HPDE6-E6E7 (cell line): ENCODE measurements at regions not wholly inside any gene's neighbourhood (a gene's known extent, or its start where the extent isn't known, plus 50 kb on each side); places are given as distances from the start of the nearest gene placed in this dataset.
A peak's percentile ranks its signal among the peaks of the same experiment; 100 is the strongest.
"Not testable (repeated sequence)": the region's sequence is repeated elsewhere in the genome, so short reads cannot be mapped to it uniquely, and the experiment has no call there.

Source experiments
- DNase-seq: peaks from one replicate; pipeline ENCODE4 v3.0.0; 2011; ENCODE audit warnings: missing footprints; ENCODE audit errors: extremely low spot score

GRCh38 chr5:102154791-102155605, 141.1 kb downstream of the SLCO4C1 start:
- not testable (repeated sequence) for DNase-seq

DNA sequence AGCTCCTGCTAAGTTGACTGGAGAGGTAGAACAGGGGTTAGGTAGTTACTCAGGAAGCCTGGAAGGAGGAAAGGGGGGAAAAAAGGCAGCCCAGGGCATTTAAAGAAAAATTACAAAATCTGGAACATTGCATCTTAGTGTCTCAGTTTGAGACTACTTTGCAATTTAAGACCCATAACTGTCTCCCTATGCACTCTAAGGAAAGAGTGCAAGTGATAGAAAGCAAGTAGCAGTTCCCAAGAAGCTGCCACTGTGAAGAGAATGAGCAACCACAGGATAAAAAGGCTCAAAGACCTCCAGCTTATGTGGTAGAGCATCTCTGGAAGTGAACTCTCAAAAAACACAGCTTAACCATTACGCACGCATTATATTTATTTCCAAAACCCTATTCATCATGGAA, 141.8 kb downstream of the SLCO4C1 start:
- DNase-seq = no peak

DNA sequence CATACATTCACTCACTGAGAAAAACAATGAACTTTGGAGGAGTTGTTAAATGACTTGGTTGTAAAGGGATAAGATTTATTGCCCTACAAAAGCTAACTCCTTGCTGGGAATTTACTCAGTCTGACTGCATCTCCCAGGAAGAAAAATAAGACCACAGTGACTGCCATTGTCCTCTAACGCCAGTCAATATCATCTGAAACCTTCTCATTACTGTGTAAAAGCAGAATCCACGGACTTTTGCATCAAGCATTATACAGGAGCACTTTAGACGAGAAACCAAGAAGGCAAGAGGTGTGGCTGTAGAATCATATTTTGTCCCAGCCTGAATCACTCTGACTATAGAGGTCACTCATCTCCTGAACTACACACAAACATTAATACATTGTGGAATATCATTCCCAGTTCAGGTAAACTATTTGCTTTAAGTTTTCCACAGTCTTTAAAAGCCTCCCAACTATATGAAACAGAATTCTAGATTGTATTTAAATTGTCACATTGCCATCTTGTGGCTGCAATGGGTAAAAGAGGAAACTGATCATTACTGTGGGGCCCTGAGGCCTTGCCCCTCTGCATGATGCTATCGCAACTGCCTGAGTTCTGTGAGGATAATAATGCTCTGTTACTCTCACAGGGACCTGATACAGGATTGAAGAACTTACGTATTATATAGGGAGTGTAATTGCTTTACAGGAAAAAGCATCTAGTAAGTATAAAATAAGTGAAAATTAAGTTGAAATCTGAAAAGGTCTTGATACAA, 142.9 kb downstream of the SLCO4C1 start:
- peak; percentile 10 for DNase-seq

- no peak for DNase-seq
Observed at GRCh38 chr5:102139029-102139428, 157.1 kb downstream of the SLCO4C1 start.

- no peak for DNase-seq
Observed at GRCh38 chr5:102138243-102138653, 157.8 kb downstream of the SLCO4C1 start.

GRCh38 chr5:102130890-102131289, 165.2 kb downstream of the SLCO4C1 start:
- DNase-seq = no peak

GRCh38 chr5:102130386-102130785, 165.7 kb downstream of the SLCO4C1 start:
- no peak for DNase-seq

DNA sequence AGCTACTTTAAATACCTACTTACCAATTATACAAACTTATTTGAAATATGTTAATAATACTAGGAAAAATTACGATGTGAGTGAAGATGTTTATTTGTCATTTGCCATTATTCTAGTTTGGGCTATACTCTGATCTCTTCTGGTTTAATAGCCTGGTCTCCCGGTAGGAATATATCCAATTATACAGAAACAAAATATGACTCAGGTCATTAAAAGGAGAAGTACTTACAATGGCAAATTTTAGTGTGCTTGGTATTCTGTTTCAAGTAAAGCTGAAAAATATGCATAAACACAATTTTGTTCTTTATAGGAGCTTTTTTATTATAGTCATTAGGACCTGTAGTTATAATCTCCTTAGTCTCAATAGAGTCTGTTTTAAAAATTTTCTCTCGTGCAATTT, 176.8 kb downstream of the SLCO4C1 start:
- no peak for DNase-seq

DNA sequence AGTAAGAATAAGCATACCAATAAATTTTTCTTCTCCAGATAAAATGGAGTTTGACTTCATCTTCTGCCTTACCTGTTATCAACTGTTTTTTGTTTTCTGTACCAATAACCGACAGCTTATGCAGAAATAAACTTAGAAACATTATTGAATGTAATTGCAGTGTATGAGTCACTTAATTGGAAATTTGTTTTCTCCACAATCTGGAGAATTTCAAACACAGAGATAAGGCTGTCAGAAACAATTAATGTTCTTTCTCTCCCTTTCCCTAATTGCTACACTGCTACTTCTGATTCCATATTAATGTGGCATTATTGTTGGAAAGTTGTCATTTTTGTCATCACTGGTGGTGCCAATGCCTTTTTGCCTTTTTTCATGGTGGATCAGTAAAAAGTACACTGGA, 180.3 kb downstream of the SLCO4C1 start:
- no peak for DNase-seq

- DNase-seq = no peak
Observed at GRCh38 chr5:102114525-102115069, 181.5 kb downstream of the SLCO4C1 start.

GRCh38 chr5:102107865-102108264, 188.2 kb downstream of the SLCO4C1 start:
- DNase-seq = no peak

DNA sequence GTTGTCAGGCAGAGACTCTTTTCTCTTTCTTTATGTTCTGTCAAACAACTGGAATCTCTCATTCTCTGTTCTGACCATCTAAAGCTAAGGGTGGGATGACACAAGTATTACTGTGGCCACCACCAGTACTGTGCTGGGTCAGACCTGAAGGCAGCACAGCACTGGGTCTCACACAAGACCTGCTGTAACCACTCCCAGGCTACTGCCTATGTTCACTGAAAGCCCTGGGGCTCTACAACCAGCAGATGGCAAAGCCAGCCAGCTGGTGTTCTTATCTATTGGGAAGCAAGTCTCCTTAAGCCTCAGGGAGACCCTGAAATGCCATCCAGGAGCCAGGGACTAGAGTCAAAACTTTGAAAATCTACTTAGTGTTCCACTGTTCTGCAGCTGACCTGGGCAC, 189.5 kb downstream of the SLCO4C1 start:
- DNase-seq = no peak

- no peak for DNase-seq
Observed at GRCh38 chr5:102099766-102100331, 196.2 kb downstream of the SLCO4C1 start.

- not testable (repeated sequence) for DNase-seq
Observed at GRCh38 chr5:102099083-102099482, 197.0 kb downstream of the SLCO4C1 start.

DNA sequence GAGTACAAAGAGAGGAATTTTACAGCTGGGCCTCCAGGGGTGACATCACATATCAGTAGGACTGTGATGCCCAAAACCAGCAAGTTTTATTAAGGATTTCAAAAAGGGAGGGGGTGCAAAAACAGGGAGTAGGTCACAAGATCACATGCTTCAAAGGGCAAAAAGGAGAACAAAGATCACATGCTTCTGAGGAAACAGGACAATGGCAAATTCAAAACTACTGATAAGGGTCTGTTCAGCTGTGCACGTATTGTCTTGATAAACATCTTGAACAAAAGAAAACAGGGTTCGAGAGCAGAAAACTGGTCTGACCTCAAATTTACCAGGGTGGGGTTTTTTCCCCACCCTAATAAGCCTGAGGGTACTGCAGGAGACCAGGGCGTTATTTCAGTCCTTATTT, 197.5 kb downstream of the SLCO4C1 start:
- not testable (repeated sequence) for DNase-seq

- peak; percentile 19 for DNase-seq
Observed at GRCh38 chr5:102090770-102091169, 205.3 kb downstream of the SLCO4C1 start.

DNA sequence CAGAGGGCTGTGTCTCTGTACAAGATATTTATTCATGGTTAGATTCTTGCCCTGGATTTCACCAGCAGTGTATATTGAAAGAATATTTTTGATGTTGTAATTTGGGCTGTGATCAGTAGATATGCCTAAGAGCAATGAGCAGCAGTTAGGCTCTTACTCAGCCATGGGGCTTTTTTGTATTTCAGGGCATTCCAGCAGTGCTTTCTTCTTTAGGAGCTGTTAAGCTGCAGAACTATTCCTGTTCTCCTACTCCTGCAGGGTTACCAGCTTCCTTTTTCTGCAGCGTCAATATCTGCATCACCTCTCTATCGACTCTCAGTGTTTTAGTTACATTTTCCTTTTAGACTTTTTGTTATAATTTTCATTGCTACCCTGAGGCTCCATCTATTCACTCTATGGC, 206.2 kb downstream of the SLCO4C1 start:
- no peak for DNase-seq

DNA sequence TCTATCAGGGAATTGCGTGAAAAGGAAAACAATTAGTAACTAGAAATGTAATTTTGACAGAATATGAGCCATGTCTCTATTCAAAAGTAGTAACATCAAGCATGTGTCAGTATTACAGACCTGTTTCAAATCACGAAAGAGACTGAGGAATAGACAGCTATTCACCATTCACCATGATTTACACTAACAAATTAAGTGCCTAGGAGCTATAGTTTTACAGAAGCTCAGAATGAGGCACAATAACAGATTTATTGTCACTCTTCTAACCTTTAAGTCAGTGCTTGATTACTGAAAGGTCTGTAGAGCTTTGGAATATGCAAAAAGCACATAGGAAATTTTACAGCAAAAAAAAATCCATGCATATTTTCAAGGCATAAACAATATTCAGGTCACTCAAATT, 208.2 kb downstream of the SLCO4C1 start:
- no peak for DNase-seq

DNA sequence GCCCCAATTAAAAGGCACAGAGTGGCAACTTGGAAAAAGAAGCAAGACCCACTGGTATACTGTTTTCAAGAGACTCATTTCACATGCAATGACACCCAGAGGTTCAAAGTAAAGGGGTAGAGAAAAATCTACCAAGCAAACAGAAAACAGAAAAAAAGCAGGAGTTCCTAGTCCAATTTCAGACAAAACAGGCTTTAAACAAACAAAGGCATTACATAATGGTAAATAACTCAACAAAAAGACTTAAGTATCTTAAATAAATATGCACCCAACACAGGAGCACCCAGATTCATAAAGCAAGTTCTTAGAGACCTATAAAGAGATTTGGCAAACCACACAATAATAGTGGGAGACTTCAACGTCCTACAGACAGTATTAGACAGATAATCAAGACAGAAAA, 215.8 kb downstream of the SLCO4C1 start:
- DNase-seq = no peak

DNA sequence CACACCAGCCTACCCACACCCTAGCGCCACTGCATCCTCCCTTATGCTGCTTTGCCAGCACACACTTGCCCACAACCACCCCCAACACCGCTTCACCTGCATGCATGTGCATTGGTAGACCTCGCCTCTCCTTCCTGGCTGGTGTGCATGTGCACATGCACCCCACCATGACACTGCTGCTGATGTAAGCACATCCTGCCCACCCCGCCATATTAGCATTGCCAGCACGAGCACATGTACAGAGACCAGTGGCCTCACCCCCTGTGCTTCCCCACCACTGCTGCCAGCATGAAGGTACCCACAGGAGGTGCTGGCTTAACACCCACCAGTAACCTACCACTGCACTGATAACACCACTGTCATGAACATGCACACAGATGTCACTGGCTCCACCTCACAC, 218.2 kb downstream of the SLCO4C1 start:
- no peak for DNase-seq

- DNase-seq = no peak
Observed at GRCh38 chr5:102069974-102070373, 226.1 kb downstream of the SLCO4C1 start.

- no peak for DNase-seq
Observed at GRCh38 chr5:102068870-102069269, 227.2 kb downstream of the SLCO4C1 start.
